Glutamatergic neuron (in vitro differentiated cells): ENCODE measurements at regions not wholly inside any gene's neighbourhood (a gene's known extent, or its start where the extent isn't known, plus 50 kb on each side); places are given as distances from the start of the nearest gene placed in this dataset.

Source experiments
- DNase-seq: peaks from one replicate; pipeline ENCODE4 v3.0.0; 2022
- H3K27ac Mint-ChIP-seq: one replicate; pipeline ENCODE4 v1.8.0; 2020; ENCODE audit warnings: mild to moderate bottlenecking, mixed read lengths, inconsistent platforms; ENCODE audit not compliant: unreplicated experiment
- H3K27me3 Mint-ChIP-seq: one replicate; pipeline ENCODE4 v1.8.0; 2020; ENCODE audit warnings: mild to moderate bottlenecking, moderate library complexity, mixed read lengths, inconsistent platforms; ENCODE audit not compliant: unreplicated experiment
- H3K36me3 Mint-ChIP-seq: one replicate; pipeline ENCODE4 v1.8.0; 2020; ENCODE audit warnings: mild to moderate bottlenecking, mixed read lengths, inconsistent platforms; ENCODE audit not compliant: unreplicated experiment
- H3K4me1 Mint-ChIP-seq: one replicate; pipeline ENCODE4 v1.8.0; 2020; ENCODE audit warnings: mild to moderate bottlenecking, low read depth, mixed read lengths, inconsistent platforms; ENCODE audit not compliant: unreplicated experiment
- H3K4me3 Mint-ChIP-seq: one replicate; pipeline ENCODE4 v1.8.0; 2020; ENCODE audit warnings: mild to moderate bottlenecking, mixed read lengths, inconsistent platforms; ENCODE audit not compliant: unreplicated experiment
- H3K9me3 Mint-ChIP-seq: one replicate; pipeline ENCODE4 v1.8.0; 2020; ENCODE audit warnings: mild to moderate bottlenecking, moderate library complexity, mixed read lengths, inconsistent platforms; ENCODE audit not compliant: unreplicated experiment
- CTCF ChIP-seq: fragments of 200-600 bp; sonication (generic); IDR thresholded peaks from one replicate; pipeline ENCODE4 v1.5.0; 2021; ENCODE audit not compliant: partially characterized antibody, unreplicated experiment

GRCh38 chr4:112939901-112940300, 109.6 kb upstream of the ANK2 start:
- no peak for TF ChIP-seq CTCF
- Mint-ChIP-seq H3K9me3 (peaks cover 4% of the 10 kb centered on the region), H3K36me3 (peaks cover 5% of the 10 kb centered on the region), H3K27me3 (peaks cover 2% of the 10 kb centered on the region), H3K27ac (peak overlapping the region; percentile 89), H3K4me3 (no peak overlapping the region), H3K4me1 (peaks cover 31% of the 10 kb centered on the region)
- no peak for DNase-seq

GRCh38 chr4:112940336-112940735, 109.1 kb upstream of the ANK2 start:
- no peak for DNase-seq
- H3K27me3 Mint-ChIP-seq = peaks cover 2% of the 10 kb centered on the region
- H3K27ac Mint-ChIP-seq = peak overlapping the region; percentile 89
- H3K36me3 Mint-ChIP-seq = peaks cover 5% of the 10 kb centered on the region
- peak overlapping the region; percentile 72 for H3K4me3 Mint-ChIP-seq
- H3K9me3 Mint-ChIP-seq = peaks cover 4% of the 10 kb centered on the region
- TF ChIP-seq CTCF = no peak
- H3K4me1 Mint-ChIP-seq = peaks cover 34% of the 10 kb centered on the region

GRCh38 chr4:112942077-112942476, 107.4 kb upstream of the ANK2 start:
- H3K9me3 Mint-ChIP-seq = peaks cover 9% of the 10 kb centered on the region
- peaks cover 5% of the 10 kb centered on the region for H3K27me3 Mint-ChIP-seq
- DNase-seq = no peak
- peak overlapping the region; percentile 39 for H3K4me3 Mint-ChIP-seq
- H3K36me3 Mint-ChIP-seq = peaks cover 5% of the 10 kb centered on the region
- peak overlapping the region; percentile 65 for H3K27ac Mint-ChIP-seq
- peaks cover 50% of the 10 kb centered on the region for H3K4me1 Mint-ChIP-seq
- TF ChIP-seq CTCF = no peak

GRCh38 chr4:112942997-112943396, 106.5 kb upstream of the ANK2 start:
- peak overlapping the region; percentile 92 for H3K27ac Mint-ChIP-seq
- peaks cover 7% of the 10 kb centered on the region for H3K27me3 Mint-ChIP-seq
- DNase-seq = no peak
- peak overlapping the region; percentile 69 for H3K4me3 Mint-ChIP-seq
- peaks cover 58% of the 10 kb centered on the region for H3K4me1 Mint-ChIP-seq
- peaks cover 12% of the 10 kb centered on the region for H3K9me3 Mint-ChIP-seq
- no peak for TF ChIP-seq CTCF
- peaks cover 5% of the 10 kb centered on the region for H3K36me3 Mint-ChIP-seq

- peaks cover 17% of the 10 kb centered on the region for H3K9me3 Mint-ChIP-seq
- peaks cover 68% of the 10 kb centered on the region for H3K4me1 Mint-ChIP-seq
- H3K4me3 Mint-ChIP-seq = peak overlapping the region; percentile 35
- H3K27me3 Mint-ChIP-seq = peaks cover 13% of the 10 kb centered on the region
- no peak for DNase-seq
- H3K27ac Mint-ChIP-seq = peak overlapping the region; percentile 92
- TF ChIP-seq CTCF = no peak
- peaks cover 5% of the 10 kb centered on the region for H3K36me3 Mint-ChIP-seq
Observed at GRCh38 chr4:112944006-112944405, 105.4 kb upstream of the ANK2 start.
